ENCODE measurements at regions not wholly inside any gene's neighbourhood (a gene's known extent, or its start where the extent isn't known, plus 50 kb on each side); places are given as distances from the start of the nearest gene placed in this dataset.

DNA sequence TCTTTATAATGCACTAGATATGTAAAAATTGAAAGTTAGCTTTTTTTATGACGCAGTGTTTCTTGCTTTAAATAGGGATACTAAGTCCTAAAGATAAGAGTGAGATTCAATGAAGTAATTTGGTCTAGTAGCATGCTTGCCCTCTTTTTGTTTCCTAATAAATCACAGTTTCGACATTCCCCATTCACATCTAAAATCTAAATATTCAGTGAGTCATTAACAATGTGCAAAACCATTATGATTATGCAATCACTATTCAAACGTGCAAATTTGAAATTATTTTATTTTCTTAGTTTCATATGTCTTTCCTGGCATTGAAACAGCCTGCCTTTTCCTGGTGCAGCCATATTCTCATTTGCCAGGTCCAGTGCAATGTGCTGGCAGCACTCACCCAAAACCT is 1350.5 kb upstream of the PABPC4L start:
- Mint-ChIP-seq H3K4me1 (ENCODE audit: low read depth, unreplicated experiment) (no peaks in the 10 kb centered on the region), H3K27me3 (ENCODE audit: low read depth, unreplicated experiment) (no peaks in the 10 kb centered on the region), H3K9me3 (ENCODE audit: unreplicated experiment) (no peaks in the 10 kb centered on the region), H3K36me3 (ENCODE audit: low read depth, unreplicated experiment) (no peaks in the 10 kb centered on the region), H3K4me3 (ENCODE audit: unreplicated experiment) (no peak overlapping the region), H3K27ac (ENCODE audit: unreplicated experiment) (no peak overlapping the region)
- Histone ChIP-seq H3K4me2 (ENCODE audit: low read length) (no peak overlapping the region), H4K20me1 (ENCODE audit: insufficient read depth, low read length) (no peaks in the 10 kb centered on the region), H2AFZ (ENCODE audit: low read depth, low read length) (no peak overlapping the region), H3K9ac (ENCODE audit: low read length) (no peak overlapping the region), H3K27me3 (ENCODE audit: insufficient read depth, low read length) (no peaks in the 10 kb centered on the region), H3K36me3 (ENCODE audit: insufficient read depth, low read length) (no peaks in the 10 kb centered on the region), H3K79me2 (ENCODE audit: insufficient read depth, low read length) (no peaks in the 10 kb centered on the region), H3K27ac (ENCODE audit: low read depth, low read length) (no peak overlapping the region), H3K4me1 (ENCODE audit: insufficient read depth, low read length) (no peaks in the 10 kb centered on the region), H3K9me3 (ENCODE audit: insufficient read depth, low read depth, low read length) (no peaks in the 10 kb centered on the region), H3K4me3 (ENCODE audit: insufficient read depth, low read depth, low read length) (no peak overlapping the region)
- TF ChIP-seq CTCF (IDR thresholded peaks at IDR 0.05; ENCODE audit: insufficient read depth, low read depth, low read length) (no peak), EZH2 (IDR thresholded peaks at IDR 0.05; ENCODE audit: insufficient read depth, low read length) (no peak)
- FAIRE-seq (no peak), DNase-seq (ENCODE audit: low read depth) (no peak)

- Histone ChIP-seq H3K4me1 (ENCODE audit: insufficient read depth, low read length) (no peaks in the 10 kb centered on the region), H4K20me1 (ENCODE audit: insufficient read depth, low read length) (no peaks in the 10 kb centered on the region), H2AFZ (ENCODE audit: low read depth, low read length) (no peak overlapping the region), H3K9ac (ENCODE audit: low read length) (no peak overlapping the region), H3K79me2 (ENCODE audit: insufficient read depth, low read length) (no peaks in the 10 kb centered on the region), H3K9me3 (ENCODE audit: insufficient read depth, low read depth, low read length) (no peaks in the 10 kb centered on the region), H3K27me3 (ENCODE audit: insufficient read depth, low read length) (no peaks in the 10 kb centered on the region), H3K4me2 (ENCODE audit: low read length) (no peak overlapping the region), H3K4me3 (ENCODE audit: insufficient read depth, low read depth, low read length) (no peak overlapping the region), H3K36me3 (ENCODE audit: insufficient read depth, low read length) (no peaks in the 10 kb centered on the region), H3K27ac (ENCODE audit: low read depth, low read length) (no peak overlapping the region)
- no peaks in the 10 kb centered on the region for H3K27me3 Mint-ChIP-seq (ENCODE audit: low read depth, unreplicated experiment)
- H3K4me3 Mint-ChIP-seq (ENCODE audit: unreplicated experiment), result no peak overlapping the region
- no peaks in the 10 kb centered on the region for H3K9me3 Mint-ChIP-seq (ENCODE audit: unreplicated experiment)
- TF ChIP-seq EZH2 (IDR thresholded peaks at IDR 0.05; ENCODE audit: insufficient read depth, low read length), result no peak
- no peak overlapping the region for H3K27ac Mint-ChIP-seq (ENCODE audit: unreplicated experiment)
- no peaks in the 10 kb centered on the region for H3K36me3 Mint-ChIP-seq (ENCODE audit: low read depth, unreplicated experiment)
- H3K4me1 Mint-ChIP-seq (ENCODE audit: low read depth, unreplicated experiment), result no peaks in the 10 kb centered on the region
- DNase-seq (ENCODE audit: low read depth) (no peak), FAIRE-seq (no peak)
These were observed 1347.1 kb upstream of the PABPC4L start for GRCh38 chr4:135548711-135549110.

GRCh38 chr4:135545616-135546317 is 1344.2 kb upstream of the PABPC4L start:
- Histone ChIP-seq H4K20me1 (ENCODE audit: insufficient read depth, low read length) (no peaks in the 10 kb centered on the region), H3K27me3 (ENCODE audit: insufficient read depth, low read length) (no peaks in the 10 kb centered on the region), H3K4me1 (ENCODE audit: insufficient read depth, low read length) (no peaks in the 10 kb centered on the region), H3K4me2 (ENCODE audit: low read length) (no peak overlapping the region), H3K36me3 (ENCODE audit: insufficient read depth, low read length) (no peaks in the 10 kb centered on the region), H2AFZ (ENCODE audit: low read depth, low read length) (no peak overlapping the region), H3K79me2 (ENCODE audit: insufficient read depth, low read length) (no peaks in the 10 kb centered on the region), H3K4me3 (ENCODE audit: insufficient read depth, low read depth, low read length) (no peak overlapping the region), H3K9me3 (ENCODE audit: insufficient read depth, low read depth, low read length) (no peaks in the 10 kb centered on the region), H3K27ac (ENCODE audit: low read depth, low read length) (no peak overlapping the region), H3K9ac (ENCODE audit: low read length) (no peak overlapping the region)
- Mint-ChIP-seq H3K9me3 (ENCODE audit: unreplicated experiment) (no peaks in the 10 kb centered on the region), H3K27me3 (ENCODE audit: low read depth, unreplicated experiment) (no peaks in the 10 kb centered on the region), H3K36me3 (ENCODE audit: low read depth, unreplicated experiment) (no peaks in the 10 kb centered on the region), H3K4me3 (ENCODE audit: unreplicated experiment) (no peak overlapping the region), H3K27ac (ENCODE audit: unreplicated experiment) (no peak overlapping the region), H3K4me1 (ENCODE audit: low read depth, unreplicated experiment) (no peaks in the 10 kb centered on the region)
- no peak for DNase-seq (ENCODE audit: low read depth)
- TF ChIP-seq CTCF (IDR thresholded peaks at IDR 0.05; ENCODE audit: insufficient read depth, low read depth, low read length), result no peak
- TF ChIP-seq EZH2 (IDR thresholded peaks at IDR 0.05; ENCODE audit: insufficient read depth, low read length), result no peak
- no peak for FAIRE-seq

All from astrocyte (in vitro differentiated cells and primary cell).